C1 segment of cervical spinal cord (tissue), 14 donors: ENCODE measurements at regions not wholly inside any gene's neighbourhood (a gene's known extent, or its start where the extent isn't known, plus 50 kb on each side); places are given as distances from the start of the nearest gene placed in this dataset.
"Not testable (repeated sequence)": the region's sequence is repeated elsewhere in the genome, so short reads cannot be mapped to it uniquely, and the experiment has no call there.

Experiments
- DNase-seq, 14 donors: peaks; one replicate each; lab custom pipeline; 2025; lab: John Stamatoyannopoulos, UW

DNA sequence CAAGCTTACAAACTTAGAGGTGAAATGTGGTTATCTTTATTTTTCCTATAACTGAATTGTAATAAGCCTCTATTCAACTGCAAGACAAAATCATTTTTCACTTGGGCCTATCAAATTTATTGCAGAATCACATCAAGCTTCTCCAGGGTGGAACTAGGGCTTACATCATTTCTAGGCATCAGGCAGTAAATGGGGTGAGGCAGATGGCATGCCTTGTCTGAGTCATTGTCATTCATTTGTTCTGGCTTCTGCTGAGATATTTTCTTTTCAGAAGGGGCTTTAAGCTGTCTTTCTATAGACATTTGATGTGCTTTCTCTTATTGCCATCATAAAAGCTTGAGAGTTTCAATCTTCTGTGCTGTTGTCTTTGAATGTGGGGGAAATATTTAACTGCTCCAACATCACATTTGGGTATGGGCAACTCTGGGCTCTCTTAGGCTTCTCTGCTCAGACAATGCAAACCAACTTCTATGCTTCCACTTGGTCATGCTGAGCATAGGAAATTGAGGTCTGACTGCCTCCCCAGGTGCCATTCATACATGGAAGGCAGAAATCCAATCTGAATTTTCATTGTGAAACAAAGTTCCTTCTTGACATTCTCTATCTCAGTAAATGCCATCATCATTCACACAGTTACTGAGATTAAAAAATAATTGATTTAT lies 225.8 kb upstream of the GIMD1 start:
- no peak for DNase-seq

DNA sequence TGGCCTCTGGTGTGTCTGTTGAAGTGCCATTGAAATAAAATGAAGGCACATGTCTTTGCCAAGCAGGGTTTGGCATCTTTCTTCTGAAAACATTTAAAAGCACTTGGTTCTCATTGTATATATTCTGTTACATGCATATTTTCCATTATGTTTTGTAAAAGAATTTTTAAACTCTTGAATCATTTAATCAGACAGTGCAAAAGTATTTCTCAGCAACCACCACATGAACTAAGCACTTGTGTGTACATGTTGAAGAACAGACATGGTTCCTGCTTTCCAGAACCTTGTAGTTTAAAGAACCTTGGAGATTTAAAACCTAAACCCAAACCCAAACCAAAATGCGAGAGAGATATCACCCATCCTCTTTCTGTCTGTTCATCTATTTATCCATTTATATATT lies 220.3 kb upstream of the GIMD1 start:
- DNase-seq, result no peak

DNA sequence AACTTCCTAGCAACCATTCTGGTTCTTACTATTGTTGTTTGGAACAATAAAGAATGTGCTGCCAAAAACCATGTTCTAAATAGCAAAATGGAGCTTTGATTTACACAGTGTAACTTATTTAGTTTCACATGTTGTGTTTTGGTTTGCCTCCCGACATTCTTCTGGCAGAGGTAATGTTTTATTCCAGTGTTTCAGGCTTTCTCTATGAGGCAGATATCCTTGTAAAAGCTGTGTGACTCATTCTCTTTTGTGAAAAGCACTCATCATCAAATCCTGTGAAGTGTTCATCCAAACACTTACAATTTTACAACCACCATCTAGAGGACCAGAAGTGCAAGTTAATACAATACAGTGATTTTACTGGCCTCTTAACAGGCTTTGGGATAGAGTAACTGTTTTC lies 219.0 kb upstream of the GIMD1 start:
- no peak for DNase-seq

DNA sequence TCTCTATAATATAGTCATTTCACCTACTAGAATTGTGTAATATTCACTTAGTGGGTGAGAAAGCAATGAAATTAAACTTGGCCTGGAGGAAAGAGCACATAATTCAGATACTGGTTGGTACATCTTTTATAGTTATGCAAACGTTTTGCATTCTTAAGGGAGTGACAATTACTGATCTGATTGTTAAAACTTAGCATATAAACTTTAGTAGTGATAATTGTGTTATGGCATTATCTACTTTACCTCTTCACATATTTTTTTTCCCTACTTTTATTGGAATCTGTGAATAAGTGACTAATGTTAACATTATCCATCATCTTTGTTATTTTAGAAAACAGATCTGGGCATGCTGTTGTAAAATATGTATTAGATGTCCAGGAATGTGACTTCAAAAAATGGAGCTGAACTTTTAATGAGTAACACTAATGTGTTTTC lies 217.4 kb upstream of the GIMD1 start:
- DNase-seq, result no peak

DNA sequence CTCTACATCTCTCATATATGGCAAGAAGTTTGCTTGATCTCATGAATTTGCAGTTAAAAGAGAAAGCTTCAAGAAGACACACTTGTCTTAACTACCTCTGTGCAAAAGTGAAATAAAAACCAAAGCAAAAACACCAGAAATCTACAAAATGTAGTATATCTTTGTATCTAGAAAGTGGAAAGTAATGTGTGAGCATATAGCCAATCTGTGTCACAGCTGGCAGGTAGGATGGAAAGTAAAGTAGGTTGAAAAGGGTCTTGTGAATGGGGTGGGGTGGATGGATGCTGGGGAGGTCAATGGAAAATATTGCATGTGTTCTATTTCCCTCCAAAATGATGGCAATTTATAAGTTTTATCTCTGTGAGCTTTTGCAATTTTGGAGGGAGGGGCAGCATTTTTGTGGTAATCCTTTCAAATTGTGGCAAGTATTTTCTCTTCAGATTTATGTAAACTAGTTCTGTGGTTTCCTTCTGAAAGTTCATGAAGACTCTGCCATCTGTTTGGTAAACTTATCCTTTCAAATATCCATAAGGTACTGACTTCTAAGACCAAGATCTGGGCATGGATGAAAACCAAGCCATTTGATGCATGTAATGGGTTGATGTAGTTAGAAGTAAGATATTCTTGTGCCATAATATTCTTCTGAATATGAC lies 215.9 kb upstream of the GIMD1 start:
- DNase-seq, result no peak

DNA sequence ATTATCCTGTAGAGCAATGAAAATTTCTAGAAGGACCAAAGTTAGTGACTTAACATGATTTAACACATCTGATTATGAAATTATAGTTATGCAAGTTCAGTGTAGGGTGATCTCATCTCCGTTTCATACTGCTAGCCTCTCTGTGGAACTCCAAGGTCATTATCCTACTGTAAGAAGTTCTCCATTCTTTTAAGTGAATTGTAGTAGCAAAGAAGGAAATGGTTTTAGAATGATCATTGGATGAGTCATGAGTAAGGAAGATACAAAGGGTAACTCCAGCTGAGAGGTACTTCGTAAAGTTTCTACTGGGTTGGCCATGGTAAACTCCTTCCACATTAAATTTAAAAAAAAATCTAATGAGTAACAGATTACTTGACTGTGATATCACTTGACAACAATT lies 215.0 kb upstream of the GIMD1 start:
- DNase-seq, result no peak

DNA sequence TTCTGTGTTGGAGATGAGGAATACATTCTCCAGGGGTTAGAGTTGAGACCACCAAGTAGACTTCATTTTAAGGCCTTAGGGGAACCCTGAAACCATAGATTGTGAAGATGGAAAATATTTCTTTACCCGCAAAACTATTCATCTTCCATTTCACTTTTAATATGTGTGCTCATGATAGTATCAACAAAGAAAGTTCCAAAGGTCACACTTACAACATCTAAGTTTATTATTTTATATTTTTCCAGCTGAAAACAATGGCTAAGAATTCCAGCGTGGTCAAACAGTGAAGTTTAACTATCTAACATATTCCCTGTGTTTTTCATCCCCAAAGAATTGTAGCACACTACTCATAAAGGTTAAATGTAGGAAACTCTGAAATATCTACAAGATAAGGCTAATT lies 214.5 kb upstream of the GIMD1 start:
- DNase-seq, result no peak

DNA sequence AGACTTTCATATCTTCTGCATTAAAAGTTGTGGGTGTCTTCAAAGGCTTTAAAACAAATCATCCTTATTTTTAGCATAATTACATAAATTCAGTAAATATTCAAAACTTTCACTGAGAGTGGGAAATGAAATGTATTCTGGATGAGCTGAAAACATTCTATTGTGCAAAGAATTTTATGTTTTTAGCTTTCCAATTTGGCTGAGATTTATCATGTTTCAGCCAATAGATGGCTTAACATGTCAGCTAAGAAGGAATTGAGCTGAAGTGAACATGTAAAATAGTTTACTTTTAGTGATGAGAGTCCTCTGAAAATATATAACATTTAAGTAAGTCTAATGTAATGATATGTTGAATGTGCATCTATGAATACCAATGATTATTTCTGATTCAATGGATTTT lies 213.5 kb upstream of the GIMD1 start:
- no peak for DNase-seq

DNA sequence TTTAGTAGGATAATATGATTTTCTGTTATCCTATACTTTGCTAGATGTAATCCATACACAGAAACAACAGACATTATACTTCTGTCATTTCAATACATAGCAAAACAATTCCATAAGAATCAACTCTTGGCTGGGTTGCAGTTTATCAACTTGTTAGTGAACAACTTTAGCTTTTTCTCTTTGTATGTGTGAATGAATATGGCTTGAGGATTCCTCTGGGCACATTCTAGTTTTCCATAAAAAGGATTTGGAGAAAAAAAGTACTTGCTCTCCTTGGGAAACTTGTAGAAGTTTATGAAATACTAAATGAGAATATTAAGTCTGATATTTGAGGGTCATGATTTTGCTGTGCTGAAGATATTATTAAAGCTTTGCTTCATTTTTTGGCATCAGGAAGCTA lies 210.7 kb upstream of the GIMD1 start:
- DNase-seq, result no peak

DNA sequence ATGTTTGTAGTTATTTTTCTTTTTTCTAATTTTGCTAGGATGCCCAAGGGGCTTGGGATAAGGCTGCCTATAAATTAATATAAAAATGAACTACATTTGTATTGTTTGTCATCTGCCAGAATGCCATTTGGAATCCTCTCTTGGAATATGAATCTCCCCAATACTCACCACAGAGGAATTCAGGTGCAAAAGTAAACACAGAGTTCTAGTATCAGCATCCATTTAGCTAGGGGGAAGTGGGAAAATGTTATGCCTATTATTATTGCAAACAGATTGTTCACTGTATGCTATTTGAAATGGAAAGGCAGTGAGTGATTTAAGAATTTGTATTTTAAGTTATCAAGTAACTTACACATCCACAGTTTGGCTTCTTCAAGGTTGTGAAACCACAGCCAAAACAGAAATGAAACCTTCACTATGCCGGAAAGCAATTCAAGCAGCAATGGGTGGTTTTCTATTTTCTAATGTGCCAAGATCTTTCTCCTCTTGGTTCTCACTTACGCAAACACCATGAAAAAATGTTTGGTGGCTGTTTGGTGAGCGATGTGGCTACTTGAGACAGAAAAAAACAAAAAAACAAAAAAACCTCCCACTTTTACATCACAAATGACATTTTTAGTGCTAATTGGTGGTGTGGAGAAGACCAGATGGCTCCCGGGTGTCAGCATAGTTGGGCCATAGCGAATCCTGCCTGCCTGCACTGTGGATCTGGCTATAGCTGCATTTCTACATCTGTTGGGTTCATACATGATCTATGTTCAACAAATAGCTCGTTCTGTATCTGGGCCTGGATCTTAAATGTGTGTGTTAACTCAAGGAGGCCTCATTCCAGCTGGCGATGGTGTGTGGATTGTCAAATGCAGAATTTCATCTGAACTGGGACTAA lies 200.8 kb upstream of the GIMD1 start:
- DNase-seq, result no peak

DNA sequence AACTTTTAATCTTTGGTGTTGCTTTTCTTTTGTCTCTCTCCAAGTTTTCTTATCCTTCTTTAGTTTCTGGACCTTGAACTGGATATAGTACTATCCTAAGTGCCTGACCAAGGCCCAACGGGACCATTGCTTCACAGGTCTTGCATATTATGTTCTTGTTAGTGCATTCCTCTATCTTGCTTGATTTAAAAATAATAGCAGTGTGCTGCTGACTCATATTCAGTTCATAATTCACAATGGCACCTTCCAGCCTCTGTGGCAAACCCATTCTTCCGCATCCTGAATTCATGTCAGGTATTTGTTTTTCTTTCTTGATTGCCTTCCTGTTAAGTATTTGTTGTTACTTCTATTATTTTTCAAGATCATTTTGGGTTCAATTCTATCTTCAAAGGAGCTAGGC lies 197.1 kb upstream of the GIMD1 start:
- DNase-seq, result no peak

DNA sequence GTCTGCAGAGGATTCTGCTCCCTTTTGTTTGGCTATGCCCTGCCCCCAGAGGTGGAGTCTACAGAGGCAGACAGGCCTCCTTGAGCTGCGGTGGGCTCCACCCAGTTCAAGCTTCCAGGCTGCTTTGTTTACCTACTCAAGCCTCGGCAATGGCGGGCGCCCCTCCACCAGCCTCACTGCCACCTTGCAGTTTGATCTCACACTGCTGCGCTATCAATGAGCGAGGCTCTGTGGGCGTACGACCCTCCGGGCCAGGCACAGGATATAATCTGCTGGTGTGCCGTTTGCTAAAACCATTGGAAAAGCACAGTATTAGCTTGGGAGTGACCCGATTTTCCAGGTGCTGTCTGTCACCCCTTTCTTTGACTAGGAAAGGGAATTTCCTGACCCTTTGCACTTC lies 195.1 kb upstream of the GIMD1 start:
- DNase-seq, result not testable (repeated sequence)

DNA sequence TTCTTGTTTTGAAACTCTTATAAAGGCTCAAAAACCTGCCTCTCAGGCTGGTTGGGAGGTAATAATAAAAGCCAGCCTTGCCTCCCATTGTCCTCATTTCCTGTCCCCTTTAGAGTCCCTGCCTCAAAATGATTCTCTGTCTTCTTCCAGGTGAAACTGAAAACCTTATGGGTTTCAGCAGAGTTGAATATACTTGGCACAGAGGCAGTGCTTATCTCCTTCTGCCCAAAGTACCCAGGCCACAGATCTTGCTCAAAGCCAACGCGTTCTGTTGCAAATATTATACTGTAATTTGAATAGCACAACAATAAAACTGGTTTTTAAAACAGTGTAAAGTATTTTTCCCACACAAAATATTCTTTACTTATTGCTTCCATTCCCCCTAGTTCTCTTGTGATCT lies 183.1 kb upstream of the GIMD1 start:
- DNase-seq, result no peak

DNA sequence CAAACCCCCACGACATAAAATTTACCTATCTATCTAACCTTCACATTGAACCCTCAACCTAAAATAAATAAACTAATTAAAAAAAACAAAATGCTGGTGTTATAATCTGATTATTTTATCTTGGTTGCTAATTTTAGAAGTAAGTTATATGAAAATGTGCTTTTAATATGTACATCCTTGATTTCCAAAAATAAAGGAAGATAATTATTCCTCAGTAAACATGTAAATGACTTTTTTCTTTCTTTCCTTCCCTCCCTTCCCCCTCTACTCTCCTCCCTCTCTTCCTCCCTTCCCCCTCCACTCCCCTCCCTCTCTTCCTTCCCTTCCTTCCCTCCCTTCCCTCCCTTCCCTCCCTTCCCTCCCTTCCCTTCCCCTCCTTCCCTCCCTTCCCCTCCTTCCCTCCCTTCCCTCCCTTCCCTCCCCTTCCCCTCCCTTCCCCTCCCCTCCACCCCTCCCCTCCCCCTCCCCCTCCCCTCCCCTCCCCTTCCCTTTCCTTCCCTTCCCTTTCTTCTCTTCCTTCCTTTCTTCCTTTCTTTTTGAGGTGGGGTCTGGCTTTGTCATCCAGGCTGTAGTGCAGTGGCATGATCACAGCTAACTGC lies 180.0 kb upstream of the GIMD1 start:
- DNase-seq, result no peak

DNA sequence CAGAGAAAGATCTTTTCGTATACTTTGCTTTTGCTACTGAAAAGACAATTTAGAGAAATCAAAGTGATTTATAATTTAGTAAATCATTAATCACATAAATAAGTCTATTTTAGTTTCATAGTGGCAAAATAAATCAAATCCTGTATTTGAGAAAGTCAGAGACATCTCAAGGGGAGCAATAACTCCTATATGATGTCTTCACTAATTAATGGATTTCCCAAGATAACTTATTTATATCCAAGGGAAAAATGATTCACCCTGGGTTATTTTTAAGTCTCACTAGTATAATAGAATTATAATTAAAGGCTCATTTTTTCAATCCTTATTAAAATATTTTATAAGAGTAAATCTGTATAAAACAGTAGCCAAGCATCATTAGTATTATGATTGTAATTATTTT lies 177.8 kb upstream of the GIMD1 start:
- no peak for DNase-seq

DNA sequence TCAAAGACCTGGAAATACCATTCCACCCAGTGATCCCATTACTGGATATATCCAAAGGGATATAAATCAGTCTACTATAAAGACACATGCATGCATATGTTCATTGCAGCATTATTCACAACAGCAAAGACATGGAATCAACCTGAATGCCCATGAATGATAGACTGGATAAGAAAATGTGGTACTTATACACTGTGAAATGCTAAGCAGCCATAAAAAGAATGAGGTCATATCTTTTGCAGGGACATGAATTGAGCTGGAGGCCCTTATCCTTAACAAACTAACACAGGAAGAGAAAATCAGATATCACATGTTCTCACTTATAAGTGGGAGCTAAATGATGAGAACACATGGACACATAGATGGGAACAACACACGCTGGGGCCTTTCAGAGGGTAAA lies 174.0 kb upstream of the GIMD1 start:
- DNase-seq, result not testable (repeated sequence)

DNA sequence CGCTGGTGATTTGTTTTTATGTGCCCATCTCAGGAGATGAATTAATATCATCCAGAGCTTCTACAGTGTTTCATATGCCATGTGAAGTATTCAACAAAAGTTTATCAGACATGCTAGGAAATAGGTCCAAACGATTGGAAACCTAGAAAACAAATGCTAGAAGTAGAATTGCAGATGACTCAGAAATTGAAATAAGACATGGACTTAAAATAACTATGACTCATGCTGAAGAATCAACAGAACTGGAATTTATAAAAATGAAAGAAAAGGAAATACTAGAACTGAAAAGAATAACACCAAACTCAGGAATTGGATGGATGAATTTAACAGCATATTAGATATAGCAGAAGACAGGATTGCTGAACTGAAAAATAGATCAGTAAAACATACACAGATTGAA lies 172.7 kb upstream of the GIMD1 start:
- no peak for DNase-seq

DNA sequence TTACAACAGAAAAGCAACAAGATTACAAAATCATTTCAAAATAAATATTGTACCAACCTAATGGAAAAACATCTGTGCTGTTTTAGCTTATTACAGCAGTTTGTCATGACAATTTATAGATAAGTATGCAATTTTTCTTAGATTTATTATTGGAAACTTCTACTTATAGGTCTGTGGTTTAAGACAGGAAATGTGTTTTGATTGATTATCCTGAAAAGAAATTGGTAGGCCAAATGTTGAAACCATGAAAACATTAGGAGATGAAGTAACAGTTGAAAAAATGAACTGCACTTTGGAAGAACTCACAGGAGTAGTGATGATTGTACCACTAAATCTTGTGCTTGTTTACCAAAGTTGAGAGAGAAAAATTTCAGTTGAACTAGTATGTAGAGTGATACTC lies 162.2 kb upstream of the GIMD1 start:
- no peak for DNase-seq

DNA sequence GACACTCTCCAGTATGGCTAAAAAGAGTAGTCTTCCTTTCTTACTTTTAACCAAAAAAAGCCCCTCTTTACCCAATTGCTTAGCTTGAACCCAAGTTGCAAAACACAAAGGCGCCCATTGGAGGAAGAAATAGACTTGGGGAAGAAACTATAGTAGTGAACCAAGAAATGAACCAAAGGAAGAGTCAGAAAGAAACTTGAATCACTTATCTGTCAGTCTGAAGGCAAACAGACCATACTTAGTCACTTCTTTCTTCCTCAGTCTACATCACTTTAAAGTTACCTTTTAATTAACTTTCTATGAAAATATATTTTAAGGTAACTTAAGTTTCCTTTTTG lies 161.4 kb upstream of the GIMD1 start:
- no peak for DNase-seq

DNA sequence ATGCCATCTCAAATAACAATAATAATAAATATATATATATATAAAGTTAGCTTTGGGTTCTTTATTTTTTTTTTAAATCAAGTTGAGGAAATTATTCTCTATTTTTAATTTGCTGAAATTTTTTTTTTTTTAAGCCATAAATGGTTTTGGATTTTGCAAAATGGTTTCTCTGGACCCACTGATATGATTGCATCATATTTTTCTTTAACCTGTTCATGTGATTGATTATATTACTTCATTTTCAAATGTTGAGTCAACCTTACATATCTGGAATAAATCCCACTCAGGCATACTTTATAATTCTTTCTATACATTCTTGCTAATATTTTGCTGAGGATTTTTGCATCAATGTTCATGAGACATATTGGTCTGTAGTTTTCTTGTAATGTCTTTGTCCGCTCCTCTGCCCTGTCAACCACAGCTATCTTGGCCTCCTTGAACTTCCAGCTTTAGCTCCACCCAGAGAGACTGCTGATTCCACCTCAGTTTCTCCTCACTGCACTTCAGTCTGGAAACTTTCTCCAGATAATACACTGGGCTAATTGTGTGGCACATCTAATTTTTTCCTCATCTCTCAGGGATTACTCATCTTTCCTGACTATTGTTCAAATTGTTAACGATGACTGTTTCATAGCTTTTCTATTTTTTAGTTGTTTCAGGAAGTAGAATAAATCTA lies 160.9 kb upstream of the GIMD1 start:
- no peak for DNase-seq

DNA sequence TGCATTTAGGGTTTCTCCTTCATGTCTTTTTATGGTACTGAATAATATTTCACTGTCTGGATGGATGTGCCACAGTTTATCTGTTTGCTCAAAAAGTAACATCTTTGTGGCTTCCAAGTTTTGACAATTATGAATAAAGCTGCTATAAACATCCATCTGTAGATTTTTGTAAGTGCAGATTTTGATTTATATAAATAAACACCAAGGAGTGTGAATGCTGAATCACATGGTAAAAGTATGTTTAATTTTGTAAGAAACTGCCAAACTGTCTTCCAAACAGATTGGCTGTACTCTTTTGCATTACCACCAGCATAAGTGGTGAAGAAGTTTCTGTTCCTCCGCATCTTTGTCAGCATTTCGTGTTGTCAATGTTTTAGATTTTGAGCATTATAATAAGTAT lies 158.7 kb upstream of the GIMD1 start:
- no peak for DNase-seq

DNA sequence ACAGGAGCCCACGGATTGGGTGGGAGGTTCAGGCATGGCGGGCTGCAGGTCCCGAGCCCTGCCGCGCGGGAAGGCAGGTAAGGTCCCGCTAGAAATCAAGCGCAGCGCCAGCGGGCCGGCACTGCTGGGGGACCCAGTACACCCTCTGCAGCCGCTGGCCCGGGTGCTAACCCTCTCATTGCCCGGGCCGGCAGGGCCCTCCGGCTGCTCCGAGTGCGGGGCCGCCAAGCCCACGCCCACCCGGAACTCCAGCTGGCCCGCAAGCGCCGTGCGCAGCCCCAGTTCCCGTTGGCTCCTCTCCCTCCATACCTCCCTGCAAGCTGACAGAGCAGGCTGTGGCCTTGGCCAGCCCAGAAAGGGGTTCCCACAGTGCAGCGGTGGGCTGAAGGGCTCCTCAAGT lies 156.8 kb upstream of the GIMD1 start:
- DNase-seq, result not testable (repeated sequence)
